Pancreas (tissue), 10 donors: ENCODE measurements at regions not wholly inside any gene's neighbourhood (a gene's known extent, or its start where the extent isn't known, plus 50 kb on each side); places are given as distances from the start of the nearest gene placed in this dataset.

Source experiments
- ATAC-seq, 4 donors: fragments of 200-7000 bp; cut with Tn5 transposase; one replicate each; pipeline versions ENCODE4 v1.8.0 to v1.9.1; 2020; ENCODE audit warnings: mild to moderate bottlenecking in 4 of 4, moderate library complexity in 4 of 4
- DNase-seq, 6 donors: peaks; one replicate each; pipeline ENCODE4 v3.0.0-alpha.2; 2020
- FAIRE-seq: peaks from 2 replicates; lab custom pipeline; 2012; peaks lifted over from hg19 to GRCh38; lab: Jason Lieb, UNC
- H3K27ac ChIP-seq, 4 donors: fragments of 200-600 bp; sonication (generic); 1 replicate in 3 of 4; 2 replicates in 1 of 4; pipeline versions ENCODE4 v1.5.0 to v1.8.0; 2020
- H3K27me3 ChIP-seq, 4 donors: fragments of 200-600 bp; one replicate each; pipeline ENCODE4 v1.8.0; 2021
- H3K36me3 ChIP-seq, 3 donors: fragments of 200-600 bp; sonication (generic) in 1 of 3; one replicate each; pipeline versions ENCODE4 v1.5.0 to v1.8.0; 2020 to 2021
- H3K4me1 ChIP-seq, 3 donors: fragments of 200-600 bp; one replicate each; pipeline ENCODE4 v1.8.0; 2021
- H3K4me3 ChIP-seq, 4 donors: fragments of 200-600 bp; sonication (generic) in 2 of 4; one replicate each; pipeline versions ENCODE4 v1.5.0 to v1.8.0; 2020 to 2021
- H3K9me3 ChIP-seq, 4 donors: fragments of 200-600 bp; one replicate each; pipeline ENCODE4 v1.8.0; 2021
- CTCF ChIP-seq, 4 donors: fragments of 200-600 bp; sonication (generic) in 3 of 4; IDR thresholded peaks; one replicate each; pipeline versions ENCODE4 v1.5.0 to v1.8.0; 2021; ENCODE audit warnings: antibody characterized with exemption in 4 of 4
- WGBS, 2 donors: extraction: QIAGEN DNeasy Blood & Tissue Kit; methylation state at CpG; one replicate each; pipeline ENCODE4 v1.1.7; 2013; 5-methylcytosine and 5-hydroxymethylcytosine counted together
- intact Hi-C, 3 donors: fragments of 100-400 bp; cut with DNase I; formaldehyde crosslinking; loops; one replicate each; pipeline versions ENCODE4 v1.11.1 to v1.14.2; 2022
- donor health status: healthy with polysubstance abuse.
- donor health status: DM: no; HTN: no; CAD: no; lungs with moderate emphysema.
- donor health status: DM: no; HTN: no; CAD: no.
- donor health status: control.
- donor health status: control.
- donor health status: Bipolar disorder and iron deficiency.
- donor health status: DM: yes; HTN: yes; CAD: no.
- donor health status: DM: no; HTN: no; CAD: no.
- donor health status: DM: no; HTN: no; CAD: no.
- donor health status: DM: yes; HTN: yes; CAD: no.

- H3K36me3 ChIP-seq, result no peaks in the 10 kb centered on the region
- no peak for FAIRE-seq
- H3K9me3 ChIP-seq, result no peaks in the 10 kb centered on the region
- no peak for DNase-seq
- TF ChIP-seq CTCF (IDR thresholded peaks at IDR 0.05), result no peak
- intact Hi-C loops, result loop anchor here in 1 of 3 donors (10.0 kb wide), 1 partner anchor 82 kb away; no protein-coding TSS in a partner anchor
- WGBS, 2 donors, result 55 to 60% methylated on average over 1 of the region's 1 CpG
- no peak for ATAC-seq
- H3K4me1 ChIP-seq, result no peaks in the 10 kb centered on the region
- H3K27me3 ChIP-seq, result no peaks in the 10 kb centered on the region
- H3K27ac ChIP-seq, result no peak overlapping the region
- no peak overlapping the region for H3K4me3 ChIP-seq
Measured at GRCh38 chr1:117812869-117813511, 116.4 kb downstream of the GDAP2 start.
